HG03521 (cell line): ENCODE measurements at regions not wholly inside any gene's neighbourhood (a gene's known extent, or its start where the extent isn't known, plus 50 kb on each side); places are given as distances from the start of the nearest gene placed in this dataset.

ENCODE experiments used
- ATAC-seq: cut with Tn5 transposase; IDR thresholded peaks from one replicate; pipeline ENCODE4 v1.9.1; 2021; ENCODE audit warnings: mild to moderate bottlenecking, moderate library complexity; ENCODE audit not compliant: unreplicated experiment

DNA sequence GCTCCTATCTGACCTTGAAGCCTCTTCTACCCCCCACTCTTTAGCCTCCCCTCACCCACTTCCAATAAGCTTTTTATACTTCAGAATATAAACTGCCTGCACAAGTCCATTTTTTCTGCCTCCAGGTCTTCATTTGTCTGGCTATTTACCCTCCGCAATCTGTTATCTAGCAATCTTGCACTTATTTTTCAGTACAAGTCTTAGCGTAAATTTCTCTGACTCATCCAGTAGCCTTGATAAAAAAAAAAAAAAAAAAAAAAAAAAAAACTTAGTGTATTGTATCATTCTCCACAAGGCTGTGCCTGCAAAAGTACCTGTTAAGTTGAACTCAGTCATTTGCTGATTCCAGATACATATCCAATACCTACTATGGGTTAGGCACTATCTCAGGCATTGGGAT, 219.5 kb upstream of the DKK2 start:
- no peak for ATAC-seq

DNA sequence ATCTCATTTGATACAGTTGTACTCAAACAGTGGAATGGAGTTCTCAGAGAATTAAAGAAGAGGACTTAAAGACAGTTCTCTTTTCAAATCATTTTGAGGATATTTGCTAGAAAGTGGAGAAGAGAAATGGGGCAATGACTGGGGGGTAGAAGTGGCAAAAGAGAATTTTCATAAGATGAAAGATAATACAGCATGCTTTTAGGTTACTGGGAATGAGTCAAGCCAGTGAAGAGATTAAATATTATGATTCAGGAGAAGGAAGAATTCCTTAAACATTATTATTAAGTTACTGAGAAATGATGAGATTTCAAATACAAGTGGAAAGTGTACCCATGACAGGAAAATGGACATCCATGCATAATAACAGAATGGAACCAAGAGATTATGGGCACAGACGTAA, 219.0 kb upstream of the DKK2 start:
- no peak for ATAC-seq

DNA sequence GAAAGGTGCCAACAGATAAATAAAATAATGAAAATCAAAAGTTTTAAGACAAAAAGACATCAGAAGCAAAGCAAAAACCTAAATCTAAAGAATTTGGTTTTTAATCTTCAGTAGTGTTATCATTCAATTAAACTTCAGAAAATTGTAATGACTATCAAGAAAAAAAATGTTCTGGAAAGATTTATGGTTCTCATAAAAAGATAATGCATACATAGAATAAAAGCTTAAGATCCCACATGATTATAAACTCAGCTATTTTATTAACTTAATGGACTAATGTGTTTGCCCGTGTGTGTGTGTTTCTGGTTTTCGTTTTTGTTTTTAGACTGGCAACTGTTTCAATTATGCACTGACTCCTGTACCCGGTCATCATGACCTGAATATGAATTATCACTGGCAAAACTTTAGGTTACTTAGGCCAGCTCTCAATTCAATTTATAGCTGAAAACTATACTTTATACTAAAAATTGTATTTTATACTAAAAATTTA, 217.5 kb upstream of the DKK2 start:
- no peak for ATAC-seq

DNA sequence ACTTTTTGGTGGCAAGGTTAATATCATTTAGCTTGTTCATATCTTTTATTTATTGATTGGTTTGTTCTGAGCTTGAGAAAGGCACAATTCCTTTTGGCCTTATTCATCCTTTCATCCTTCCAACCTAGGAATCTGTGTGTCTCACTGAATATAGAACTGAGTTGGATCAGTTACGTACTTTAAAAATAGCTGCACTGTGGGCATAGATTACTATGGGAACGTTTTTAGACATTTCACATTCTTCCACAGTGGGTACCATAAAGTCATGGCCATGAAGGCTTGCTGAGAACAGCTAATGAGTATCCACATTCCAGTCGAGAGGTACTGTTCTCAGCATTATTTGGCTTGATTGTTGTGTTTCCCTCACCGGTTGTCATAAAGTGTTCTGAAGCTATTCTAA, 217.0 kb upstream of the DKK2 start:
- ATAC-seq, result no peak

DNA sequence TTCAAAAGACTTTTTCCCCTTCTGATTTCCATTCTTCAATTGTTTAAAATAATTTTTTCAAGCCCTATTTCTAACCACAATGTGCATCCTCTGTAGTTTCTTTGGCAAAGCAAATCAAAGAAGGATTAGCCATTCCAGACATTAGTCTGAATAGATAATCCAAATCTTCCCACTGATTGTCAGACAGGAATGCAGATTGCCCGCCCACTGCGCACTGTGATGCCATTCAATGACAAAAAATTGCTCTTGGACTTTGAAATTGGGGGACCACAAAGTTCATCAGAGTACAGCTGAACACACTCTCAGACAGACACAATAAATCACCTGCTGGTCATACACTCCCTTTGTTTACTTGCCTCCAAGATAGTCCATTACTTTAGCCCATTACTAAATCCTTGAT, 216.5 kb upstream of the DKK2 start:
- no peak for ATAC-seq

DNA sequence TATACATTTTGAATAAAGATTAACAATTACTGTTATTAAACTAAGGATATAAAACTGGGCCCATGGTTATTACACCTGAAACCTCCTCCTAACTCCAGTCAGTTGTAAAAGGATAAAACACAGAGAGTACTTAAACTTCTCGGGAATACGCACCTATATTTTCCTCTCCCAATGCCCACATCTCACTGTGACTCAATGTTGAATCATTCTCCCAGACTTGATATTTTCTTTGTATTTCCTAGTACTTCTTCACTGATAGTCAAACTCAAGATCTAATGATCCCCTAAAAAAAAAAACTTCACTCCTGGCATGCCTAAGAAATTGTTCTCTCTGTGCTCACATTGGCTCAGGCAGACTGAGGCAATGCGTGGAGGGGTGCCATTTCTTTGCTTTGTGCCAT, 212.5 kb upstream of the DKK2 start:
- no peak for ATAC-seq

DNA sequence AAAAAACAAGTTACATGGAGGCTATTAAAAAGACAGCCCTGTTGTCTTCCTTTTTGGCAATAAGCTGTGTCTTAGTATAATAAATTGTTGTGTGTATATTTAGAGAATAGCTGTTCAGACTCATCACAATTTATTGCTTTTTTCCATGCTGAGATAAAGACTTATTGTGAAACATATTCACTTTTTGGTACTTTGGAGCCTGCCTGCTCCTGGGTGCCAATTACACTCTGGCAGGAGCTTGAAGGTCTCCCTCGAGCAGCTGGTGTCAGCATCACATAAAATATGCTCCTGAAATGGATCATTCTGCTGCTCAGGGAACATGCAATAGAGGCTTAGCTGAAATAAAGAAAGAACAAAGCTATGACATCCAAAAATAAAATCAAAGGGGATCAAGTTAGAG, 211.6 kb upstream of the DKK2 start:
- ATAC-seq, result no peak

DNA sequence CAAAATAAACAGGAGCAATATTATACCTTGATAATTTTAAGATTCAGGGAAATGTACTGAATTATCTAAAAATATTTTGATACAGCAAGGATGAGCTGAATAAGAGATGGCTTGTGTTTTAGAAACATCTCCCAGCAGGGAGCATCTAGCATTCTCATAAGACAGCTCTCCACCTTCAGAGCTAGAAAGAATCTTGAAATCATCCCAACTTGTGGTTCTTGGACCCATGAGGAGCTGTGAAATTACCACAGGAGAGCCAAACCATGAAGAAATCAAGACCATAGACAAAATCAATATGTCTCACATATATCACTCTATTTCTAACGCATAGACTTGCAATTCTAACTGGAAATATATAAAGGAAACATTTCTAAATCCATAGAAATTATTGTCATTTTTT, 210.6 kb upstream of the DKK2 start:
- ATAC-seq, result no peak

DNA sequence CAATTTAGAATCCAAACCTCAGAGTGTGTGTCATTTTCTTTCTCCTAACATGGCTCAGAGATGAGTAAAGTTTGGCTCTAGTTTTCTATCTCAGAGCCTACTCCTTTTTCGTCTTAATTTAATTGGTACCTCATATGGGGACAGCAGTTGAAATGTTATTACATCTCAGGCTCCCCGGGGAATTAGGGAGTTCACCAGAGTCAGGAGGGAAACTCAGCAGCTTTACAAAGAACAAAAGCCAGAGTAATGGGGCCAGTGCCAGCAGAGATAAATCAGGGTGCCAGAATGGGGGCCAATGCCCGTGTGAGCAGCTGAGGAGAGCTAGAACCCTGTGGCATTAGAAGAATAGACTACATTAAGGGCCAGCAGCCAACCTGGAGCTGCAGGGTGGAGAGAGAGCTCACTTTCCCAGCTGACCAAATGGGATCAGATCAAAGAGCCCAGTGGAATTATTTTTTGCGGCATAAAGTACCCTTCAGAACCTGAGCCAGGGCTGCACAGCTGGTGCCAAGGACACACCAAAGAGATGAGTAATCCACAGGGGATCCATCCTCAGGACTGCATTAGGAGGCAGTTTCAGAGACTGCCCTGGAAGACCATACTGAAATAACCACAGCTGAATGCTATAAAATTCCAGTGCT, 207.1 kb upstream of the DKK2 start:
- ATAC-seq, result no peak

DNA sequence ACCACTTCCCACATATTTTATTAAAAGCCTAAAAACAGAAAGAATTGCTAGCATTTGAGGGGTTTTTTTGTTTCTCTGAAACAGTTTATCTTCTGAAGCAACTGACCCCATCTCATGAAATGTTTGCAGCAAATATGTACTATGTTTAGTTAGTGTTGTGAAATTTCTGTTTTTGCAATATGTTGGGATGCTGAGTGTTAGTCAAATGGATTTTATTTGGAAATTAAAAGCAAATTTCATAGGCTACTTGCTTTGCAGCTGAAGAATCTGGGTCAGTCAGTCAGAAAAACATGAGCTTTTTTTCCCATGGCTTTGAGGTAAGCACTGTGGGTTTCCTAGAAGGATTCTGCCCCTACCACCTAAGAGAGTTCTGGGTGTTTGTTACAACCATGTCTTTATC, 184.9 kb upstream of the DKK2 start:
- no peak for ATAC-seq

DNA sequence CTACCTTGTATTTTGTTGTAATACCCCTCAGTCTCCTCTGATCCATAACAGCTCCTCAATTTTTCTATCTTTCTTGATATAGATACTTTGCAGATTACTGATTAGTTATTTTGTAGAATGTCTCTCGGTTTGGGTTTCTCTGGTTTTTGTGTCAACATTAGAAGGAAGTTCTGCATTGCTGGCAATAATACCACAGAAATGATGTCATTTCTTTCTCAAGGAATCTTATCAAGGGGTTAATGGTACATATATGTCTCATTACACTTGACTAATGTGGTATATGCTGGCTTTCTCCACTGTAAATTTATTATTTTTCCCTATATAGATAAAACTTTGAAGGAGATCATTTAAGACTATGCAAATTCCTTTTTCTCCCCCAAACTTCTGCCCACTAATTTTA, 183.6 kb upstream of the DKK2 start:
- ATAC-seq, result no peak

DNA sequence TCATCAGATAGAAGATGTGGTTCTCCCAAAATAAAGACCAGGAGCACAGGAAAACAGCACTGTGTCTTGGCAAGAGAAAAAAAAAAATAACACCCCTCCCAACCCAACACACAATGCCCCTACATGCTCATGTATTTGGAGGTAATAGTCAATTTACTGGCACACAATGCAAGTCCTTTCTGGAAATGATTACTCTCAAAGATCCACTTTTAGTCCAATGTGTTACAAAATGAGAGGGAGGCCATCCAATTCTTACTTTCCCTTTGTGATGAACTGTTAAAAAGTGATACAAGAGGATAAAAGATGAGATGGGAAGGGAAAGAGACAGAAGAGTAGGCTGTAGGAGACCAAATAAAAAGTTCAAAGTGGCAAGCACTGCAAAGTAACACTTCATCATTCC, 180.3 kb upstream of the DKK2 start:
- no peak for ATAC-seq

DNA sequence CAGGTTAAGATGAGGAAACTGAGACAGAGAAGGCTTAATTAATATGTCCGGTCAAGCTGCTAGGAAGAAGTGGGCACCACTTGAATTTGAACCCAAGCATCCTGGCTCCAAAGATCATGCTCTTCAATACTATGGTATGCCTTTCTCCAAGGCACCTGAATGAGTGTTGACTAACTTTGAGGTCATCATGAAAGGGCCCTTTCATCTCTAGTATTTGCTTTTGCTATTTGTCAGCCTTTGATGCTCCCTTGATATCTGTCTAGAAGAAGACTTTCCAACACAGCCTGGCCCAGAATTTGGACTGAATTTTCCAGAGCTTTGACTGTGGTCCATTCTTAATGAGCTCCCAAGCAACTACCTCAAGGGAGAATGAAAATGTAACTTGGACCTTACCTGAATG, 179.1 kb upstream of the DKK2 start:
- no peak for ATAC-seq

DNA sequence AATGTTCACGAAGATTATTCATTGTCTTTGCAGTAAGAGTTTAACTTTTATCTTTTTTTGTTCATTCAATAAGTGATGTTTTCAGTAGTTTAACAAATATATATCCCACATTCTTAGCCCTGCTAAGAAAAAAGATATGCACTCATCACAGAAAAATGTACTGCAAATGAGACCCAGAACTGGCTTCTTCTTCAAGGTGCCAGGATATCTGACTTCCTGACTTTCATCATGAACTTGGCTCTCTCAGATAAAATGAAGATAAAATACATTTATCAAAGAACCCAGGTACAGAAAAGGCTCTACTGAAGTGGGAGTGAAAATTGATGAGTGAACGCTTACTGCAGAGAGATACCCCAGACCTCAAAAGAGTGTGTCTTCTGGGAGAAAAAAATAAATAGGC, 177.8 kb upstream of the DKK2 start:
- no peak for ATAC-seq

DNA sequence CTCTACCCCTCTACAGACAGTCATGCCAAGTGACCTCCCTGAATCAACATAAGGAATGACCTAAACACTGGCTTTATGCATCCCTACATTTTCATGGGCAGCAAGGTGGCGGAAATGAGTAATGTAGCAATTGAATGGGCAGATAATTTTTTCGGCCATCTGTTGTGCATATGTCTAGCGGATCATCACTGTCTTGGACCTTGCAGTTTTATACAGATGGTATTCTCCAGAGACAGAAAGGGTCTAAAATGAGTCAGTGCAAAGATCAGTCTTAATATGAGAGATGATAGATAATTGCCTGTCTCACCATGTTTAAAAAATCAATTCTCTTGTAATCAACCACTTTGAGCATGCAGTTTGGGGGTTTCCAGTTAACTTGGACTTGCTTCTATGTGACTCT, 177.3 kb upstream of the DKK2 start:
- ATAC-seq, result no peak

DNA sequence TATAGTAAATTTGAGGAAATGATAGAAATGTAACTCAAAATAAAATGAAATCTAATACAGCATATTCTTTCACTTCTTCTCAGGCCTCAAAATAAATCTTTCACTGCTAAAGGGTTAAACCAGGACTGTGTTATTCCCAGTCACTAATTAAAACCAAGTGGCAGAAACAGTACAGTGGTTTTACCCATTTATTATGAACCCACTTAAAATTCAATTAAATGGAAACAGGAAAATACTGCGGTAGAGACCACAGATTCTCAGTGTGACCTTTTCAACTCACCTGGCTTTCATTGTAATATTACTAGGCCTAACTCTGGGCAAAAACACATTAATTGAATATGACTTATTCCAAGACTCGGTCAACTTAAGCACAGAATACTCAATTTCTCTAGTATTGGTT, 176.5 kb upstream of the DKK2 start:
- no peak for ATAC-seq

DNA sequence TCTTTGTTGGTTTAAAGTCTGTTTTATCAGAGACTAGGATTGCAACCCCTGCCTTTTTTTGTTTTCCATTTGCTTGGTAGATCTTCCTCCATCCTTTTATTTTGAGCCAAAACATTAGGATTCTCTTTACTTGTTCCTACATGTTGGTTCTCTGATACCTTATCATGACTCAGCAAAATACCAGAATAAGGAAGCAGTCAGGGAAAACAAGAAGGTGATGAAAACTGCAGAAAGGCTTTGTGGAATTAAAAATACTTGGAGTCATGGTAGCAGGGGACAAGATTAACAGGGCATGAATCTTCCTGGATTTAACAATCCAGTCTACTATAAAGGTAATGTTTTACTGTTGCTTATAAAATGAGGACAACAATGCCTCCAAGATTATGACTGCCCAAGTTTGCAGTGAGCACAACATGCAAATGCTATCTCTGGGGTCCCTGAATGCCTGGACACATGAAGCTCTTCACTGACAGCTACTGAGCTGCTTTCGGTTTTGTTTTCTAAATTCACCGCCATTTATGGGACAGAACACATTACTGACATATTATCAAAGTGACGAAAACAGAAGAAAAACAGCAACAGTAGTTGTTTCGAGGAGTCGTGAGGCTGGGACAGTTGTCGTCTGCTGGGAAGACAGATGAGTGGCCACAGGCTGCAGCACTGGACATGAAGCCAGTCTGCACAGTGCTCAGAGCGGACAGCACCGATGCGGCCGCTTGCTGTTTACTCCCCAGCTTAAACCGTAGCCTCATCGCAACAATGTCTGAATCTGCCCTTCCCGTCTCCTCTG, 174.5 kb upstream of the DKK2 start:
- ATAC-seq, result no peak

DNA sequence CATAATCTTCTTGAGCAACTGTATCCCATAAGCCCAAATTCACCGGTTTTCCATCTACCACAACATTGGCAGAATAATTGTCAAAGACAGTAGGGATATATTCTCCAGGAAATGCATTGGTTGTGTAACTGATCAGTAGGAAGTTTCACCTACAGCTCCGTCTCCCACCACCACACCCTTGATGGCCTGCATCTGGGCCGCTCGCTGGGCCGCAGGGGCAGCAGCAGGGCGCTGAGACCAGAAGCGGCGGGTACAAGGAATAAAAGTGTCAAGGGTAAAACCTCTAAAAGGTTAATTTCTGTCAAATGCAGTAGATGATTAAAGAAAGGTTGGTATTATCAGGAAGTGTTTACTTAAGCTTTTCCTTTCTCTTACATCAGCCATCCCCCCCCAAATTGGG, 167.6 kb upstream of the DKK2 start:
- no peak for ATAC-seq

DNA sequence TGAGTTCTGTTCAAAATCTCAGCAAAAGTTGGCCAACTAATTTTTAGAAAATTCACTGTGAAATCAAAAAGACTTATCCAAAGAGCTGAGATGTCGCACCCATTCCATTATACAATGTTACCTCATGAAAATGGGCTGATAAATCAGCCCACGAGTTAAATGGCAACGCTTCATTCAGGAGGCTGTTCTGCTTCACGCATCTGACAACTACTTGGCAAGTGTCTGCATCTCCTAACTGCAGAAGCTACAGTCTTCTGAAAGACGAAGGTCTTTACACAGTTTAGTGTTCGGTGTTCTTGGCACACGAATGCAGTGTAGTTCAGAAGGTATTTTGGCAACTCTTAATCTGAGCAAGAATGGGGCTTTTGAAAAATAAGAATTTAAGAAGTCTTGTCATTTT, 166.6 kb upstream of the DKK2 start:
- no peak for ATAC-seq

DNA sequence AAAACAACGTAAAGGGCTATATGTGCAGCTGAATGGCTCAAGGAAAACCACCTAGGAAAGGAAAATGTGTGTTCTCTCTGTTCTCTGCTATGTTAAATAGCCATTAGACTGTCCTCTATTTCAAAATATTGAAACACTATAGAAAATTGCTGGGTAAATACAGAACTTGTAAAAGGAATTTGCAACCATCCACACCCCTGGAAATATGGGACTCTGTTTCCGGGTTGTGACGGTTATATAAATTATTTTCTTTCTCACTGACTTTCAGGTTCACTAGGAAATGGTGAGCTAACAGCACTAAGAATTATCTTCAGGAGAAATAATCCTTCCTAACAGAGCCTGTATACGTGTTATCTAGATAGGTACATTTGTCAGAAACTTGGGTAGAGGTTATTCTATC, 161.0 kb upstream of the DKK2 start:
- ATAC-seq, result no peak

DNA sequence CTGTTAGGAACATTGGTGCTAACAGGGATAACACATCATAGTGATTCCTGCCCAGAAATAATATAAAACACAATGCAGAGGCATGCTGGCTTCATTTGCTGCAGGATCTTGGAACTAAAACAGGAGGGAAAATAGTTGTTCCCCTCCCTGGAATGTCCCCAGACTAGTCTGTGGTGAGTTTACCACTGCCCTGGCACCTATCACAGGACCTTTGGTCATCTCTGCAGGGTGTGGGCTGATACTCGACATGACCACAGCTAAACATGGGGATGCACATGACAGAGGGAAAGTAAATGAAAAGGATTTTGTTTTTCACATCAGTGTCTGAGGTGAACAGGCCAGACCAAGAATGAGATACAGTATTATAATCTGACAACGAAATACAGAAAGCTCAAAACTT, 160.2 kb upstream of the DKK2 start:
- ATAC-seq, result no peak

DNA sequence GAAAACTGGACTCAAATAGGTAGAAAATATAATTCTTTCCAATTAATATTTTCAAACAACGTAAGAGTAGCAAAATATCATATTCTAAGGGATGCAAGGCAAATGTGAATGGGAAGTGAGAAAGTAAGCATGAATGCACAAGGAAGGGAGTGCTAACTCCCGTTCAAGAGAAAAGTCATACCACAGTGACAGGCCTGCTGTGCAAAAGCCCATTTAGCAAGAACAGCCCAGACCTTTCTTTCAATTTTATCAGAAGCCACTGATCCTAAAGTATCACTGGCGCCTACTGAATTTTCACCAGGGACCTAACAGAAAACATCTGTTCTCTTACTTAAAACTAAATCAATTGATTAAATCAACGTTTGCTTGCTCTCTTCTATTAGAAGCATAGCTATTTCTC, 157.9 kb upstream of the DKK2 start:
- no peak for ATAC-seq

DNA sequence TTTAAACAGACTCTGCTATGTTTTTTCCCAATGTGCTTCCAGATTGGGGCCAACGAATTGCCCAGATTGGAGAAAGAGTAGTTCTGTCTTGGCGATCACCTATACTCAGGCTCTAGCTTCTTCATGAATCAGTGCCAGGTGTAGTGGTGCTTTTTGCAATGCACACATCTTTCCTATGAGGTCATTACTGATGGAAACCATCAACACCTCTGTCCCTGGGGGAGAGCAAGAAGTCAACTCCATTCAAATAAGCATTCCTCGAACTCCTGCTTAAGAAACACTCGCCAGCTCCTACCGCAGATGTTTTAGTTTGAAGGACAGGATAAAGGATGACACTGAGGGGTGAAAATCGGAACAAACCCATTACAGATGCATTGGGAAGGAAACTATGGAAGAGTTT, 156.5 kb upstream of the DKK2 start:
- ATAC-seq, result no peak
